RPMI8226 (cell line): ENCODE measurements at regions not wholly inside any gene's neighbourhood (a gene's known extent, or its start where the extent isn't known, plus 50 kb on each side); places are given as distances from the start of the nearest gene placed in this dataset.

Source experiments
- DNase-seq: peaks from one replicate; pipeline ENCODE4 v3.0.0-alpha.2; 2015

DNA sequence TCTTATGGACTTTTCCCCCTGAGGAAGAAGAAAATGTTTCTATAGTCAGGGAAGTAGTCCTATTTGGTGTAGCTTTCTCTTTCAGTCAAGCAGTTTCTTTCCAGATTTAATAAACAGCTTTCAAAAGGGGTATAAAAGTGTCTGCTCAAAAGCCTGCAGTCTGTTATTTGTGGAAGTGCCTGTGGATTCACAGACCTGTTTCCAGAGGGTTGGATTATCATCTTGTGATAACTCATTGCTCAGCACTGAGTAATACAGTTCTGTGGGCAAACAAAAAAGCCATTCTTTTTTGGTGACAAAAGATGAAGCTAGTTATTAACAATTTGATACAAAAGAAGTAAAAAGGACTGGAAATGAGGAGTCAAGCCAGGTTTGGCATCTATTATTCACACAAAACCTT, 358.2 kb upstream of the ID4 start:
- no peak for DNase-seq

DNA sequence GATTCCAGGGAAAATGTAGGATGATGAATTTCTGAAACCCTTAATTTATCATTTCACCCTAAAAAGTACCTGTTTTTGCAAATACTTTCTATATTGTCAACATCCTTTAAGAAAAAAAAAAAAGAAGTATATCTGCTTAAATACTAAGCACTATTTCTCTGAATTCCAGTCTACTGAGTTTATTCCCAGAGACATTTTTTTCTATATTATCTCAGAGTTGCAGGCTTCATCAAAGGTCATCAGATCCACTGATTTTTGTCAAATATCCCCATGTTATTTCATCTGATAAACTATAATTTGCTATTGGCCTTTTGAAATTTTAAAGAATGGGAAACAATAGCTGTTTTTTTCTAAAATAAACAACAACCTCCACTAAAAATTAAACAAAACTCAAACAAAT, 357.6 kb upstream of the ID4 start:
- no peak for DNase-seq

DNA sequence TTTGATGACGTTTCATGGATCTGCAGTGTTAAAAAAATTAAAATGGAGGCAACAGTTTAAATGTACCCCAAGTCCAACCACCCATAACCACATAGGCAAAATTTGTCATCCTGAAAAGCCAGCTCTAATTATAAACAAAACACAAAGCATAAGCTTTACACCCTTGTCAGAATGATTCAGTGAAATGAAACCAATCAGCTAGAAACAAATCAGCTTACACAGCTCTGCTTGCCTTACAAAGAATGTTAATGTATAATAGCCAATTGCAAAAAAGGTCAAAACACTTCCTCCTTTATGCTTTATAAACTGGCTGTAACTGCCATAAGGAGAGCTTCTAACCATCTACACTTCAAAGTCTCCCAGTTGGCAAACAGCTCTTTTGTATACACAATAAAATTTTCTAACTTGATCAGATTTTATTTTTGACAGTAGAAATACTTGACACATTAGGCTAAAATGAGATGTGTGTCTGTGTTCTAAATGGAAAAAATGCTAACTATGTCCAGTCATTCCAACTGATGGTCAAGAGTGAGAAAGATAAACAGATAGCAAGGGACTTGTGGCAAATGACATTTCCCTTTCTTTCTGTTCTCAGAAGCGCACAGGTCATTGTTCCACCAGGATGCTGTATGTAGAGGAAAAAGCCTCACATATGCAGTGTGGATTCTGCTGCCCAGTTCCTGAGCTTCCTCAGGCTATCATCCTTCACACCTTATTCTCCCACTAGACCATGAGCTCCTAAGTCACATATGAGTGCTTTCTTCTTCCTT, 344.3 kb upstream of the ID4 start:
- no peak for DNase-seq

DNA sequence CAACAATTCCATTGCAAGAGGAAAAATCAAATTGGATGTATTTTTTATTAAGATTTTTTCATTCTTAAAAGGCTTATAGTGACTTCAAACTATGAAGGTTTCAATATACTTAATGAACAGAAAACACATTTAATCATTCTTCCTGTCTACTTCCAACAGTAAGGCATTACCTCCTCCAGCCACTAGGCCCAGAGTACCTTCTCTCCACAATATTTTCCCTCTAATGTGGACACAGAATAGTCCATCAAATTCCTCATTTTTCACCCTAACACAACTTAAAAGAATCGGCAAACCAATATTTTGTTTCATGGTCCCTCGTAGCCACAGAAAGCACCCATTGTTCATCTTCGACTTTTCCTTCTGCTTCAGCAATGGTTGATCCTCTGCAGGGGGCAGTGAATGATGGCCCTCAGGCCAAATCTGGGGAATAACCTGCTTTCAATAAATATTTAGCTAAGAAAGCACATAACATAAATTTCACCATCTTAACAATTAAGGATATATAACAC, 335.4 kb upstream of the ID4 start:
- DNase-seq, result no peak

DNA sequence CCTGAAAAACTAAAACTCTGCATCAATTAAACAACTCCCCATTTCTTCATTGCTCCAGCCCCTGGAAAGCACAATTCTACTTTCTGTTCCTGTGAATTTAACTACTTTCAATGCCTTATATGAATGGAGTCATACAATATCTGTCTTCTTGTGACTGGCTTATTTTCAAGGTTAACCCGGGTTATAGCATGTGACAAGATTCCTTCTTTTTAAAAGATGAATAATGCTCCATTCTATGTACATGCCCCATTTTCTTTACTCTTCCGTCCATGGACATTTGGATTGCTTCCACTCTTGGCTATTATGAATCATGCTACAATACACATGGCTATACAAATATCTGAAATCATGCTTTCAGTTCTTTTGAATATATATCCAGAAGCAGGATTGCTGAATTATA, 334.9 kb upstream of the ID4 start:
- no peak for DNase-seq

DNA sequence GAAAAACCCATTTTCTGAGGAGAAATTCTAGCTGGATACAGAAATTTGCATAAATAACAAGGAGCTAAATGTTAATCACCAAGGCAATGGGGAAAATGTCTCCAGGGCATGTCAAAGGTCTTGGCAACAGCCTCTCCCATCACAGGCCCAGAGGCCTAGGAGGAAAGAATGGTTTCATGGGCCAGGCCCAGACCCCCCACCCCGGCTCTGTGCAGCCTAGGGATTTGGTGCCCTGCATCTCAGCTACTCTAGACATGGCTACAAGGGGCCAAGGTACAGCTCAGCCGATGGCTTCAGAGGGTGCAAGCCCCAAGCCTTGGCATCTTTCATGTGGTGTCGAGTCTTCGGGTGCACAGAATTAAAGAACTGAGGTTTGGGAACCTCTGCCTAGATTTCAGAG, 321.2 kb upstream of the ID4 start:
- DNase-seq, result no peak

DNA sequence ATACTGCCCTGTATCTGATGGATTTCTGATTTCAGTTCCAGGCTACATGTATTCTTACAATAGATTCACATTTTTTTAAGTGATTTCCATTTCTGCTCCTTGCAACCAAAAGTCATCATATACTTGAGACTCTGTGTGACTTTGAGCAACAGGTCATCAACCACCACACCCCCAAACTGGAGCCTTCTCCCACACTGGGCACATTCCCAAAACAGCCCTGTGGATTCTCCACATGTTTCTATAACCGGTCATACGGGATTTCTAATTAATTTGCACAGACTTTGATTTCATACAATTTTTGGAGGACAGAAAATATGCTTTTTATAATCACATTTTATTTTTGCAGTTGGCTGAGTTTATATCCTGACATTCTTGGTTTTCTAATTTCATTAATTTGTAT, 317.2 kb upstream of the ID4 start:
- DNase-seq, result no peak

DNA sequence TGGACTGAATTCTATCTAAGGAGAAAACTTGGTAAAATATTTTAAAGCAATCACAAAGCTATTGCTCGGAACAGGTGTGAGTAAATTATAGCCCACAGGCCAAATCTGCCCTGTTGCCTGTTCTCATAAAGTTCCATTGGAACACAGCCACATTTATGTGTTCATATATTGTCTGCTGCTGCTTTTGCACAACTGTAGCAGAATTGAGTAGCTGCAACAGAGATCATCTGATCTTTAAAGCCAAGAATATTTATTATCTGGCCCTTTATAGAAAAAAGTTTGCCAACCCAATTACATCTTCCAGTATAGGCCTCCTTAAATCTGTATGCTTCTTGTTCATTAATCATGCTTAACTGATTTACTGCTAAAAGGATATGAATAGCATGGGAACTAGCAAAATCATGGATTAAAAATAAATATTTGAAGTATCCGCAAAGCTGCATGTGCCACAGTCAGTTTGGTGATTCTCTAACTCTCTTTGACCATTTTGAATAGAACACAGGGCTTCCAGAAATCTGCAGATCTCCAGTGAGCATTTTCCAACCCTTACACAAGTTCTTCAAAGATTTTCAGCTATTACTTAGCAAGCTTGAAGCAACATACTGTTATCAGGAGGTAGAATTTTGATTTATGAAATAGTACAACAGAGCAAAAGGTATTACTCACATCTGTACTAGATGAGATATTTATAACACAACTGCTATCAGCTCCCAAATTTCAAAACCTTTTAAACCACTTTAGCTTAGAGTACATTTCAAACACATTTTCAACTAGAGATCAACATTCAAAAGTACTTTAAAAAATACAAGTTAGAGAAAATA, 312.6 kb upstream of the ID4 start:
- DNase-seq, result no peak

DNA sequence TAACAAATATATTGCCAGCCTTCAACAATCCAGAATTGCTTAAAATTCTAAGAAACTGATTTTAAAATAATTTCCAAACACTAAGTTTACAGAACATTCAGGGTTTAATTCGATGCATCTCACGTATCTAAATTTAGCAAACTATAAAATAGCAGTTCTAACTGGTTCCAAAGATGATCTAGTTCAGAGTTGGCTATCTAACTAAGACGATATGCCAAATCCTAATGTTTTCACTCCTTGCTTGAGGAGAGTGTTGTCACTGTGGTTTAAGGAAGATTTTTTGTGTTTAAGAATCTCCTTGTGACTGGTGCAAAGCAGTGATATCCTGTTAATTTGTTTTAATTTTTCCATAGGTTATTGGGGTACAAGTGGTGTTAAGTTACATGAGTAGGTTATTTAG, 311.5 kb upstream of the ID4 start:
- DNase-seq, result no peak

DNA sequence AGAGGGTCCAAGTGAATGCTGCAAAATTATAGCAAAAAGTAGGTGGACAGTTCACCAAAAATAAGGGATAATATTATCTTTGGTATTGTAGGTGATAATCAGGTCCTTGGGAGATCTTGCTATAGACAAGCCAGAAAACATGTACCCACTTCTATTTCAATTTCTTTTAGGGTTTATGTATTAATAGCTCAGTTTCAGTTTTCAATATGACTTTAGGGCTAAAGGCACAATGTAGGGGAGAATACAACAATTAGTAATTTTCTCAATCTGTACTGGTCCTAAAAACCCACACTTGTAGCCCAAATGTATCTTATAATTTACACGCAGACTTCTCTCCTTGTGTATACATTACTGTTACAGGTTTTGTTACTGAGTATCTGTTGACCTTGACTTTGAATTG, 307.0 kb upstream of the ID4 start:
- DNase-seq, result no peak

DNA sequence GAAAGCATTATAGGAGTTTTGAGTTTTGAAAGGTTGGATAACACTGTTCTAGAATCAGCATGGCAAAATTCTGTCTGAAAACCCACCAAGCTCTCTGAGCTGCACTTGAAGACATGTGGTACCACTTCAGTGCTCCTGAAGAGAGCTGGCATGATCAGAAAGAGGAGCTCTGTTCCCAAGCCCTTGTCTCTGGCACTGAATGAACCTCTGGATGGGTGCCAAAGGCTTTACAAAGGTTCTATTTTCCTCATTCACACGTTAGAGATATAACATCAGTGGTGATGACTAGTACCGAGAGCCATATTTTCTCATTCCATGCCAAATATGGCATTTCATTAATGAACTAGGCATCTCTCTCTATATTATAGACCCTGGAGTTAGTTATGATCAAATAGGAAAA, 301.8 kb upstream of the ID4 start:
- DNase-seq, result no peak

DNA sequence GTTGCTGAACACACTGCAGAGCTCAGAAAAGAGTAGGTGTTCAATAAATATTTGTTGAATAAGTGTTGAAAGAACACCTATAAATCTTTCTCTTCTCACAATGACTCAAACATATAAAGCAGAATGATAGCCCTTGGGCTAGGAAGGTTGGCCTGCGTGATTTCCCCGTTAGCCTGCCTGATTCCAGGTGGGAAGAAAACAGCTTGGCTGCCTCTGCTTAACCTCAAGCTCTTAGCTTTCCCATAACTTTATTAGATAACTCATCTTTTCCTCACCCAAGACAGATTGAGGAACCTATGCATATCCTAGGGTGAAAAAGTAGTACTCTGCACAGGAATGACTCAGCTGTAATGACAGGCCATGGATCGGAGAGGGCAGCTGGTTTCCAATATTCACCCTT, 300.3 kb upstream of the ID4 start:
- DNase-seq, result no peak

DNA sequence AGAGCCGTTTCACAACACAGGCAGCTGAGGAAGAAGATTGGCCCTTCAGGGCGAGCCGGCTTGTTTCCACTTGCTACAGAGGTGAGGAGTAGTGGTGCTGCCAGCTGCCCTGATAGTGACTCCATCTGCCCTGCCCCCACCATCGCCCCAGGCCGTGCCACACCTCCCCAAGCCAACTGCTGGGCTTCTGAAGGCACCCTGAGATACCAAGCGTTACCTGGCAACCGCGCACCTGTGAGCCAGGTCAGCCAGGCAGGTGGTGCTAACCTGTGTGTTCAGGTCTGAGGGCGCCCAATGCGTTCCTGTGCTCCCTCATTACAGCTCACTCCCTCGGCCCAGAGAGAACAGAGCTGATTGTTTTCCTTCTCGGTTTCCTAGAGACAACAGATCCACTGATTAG, 299.1 kb upstream of the ID4 start:
- DNase-seq, result peak; percentile 77

DNA sequence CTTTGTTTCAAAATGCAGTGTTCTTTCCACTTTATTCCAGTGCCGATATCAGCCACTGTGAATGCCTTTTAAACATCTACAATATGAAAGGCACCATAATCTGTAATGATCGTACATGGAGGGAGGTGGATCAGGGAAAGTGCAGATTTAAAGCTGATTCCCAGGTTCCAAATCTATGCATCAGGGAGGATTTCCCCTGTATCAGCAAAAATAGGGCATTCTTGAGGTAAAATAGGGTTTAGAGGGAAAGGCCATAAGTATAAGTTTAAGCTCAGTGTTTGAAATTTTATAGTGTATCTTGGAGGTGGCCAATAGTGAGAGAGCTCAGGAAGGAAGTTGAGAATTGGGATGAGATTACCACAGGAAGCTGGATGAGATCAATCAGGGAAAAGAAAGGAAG, 289.7 kb upstream of the ID4 start:
- no peak for DNase-seq

DNA sequence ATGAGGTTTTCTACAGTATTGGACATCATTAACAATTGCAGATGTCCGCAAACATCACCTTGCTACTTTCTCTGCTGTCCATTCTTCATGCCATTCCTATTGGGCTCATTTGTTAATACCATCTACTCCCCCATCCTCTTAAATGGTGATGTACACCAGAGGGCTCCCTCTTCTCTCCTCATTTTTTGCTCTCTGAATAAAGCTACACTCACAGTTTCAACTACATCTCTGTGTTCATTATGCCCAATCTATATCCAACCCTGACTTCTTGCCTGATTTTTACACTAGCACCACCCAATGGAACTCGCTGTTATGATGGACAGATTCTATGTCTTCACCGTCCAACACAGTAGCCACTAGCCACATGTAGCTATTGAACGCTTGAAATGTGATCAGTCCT, 288.1 kb upstream of the ID4 start:
- no peak for DNase-seq

DNA sequence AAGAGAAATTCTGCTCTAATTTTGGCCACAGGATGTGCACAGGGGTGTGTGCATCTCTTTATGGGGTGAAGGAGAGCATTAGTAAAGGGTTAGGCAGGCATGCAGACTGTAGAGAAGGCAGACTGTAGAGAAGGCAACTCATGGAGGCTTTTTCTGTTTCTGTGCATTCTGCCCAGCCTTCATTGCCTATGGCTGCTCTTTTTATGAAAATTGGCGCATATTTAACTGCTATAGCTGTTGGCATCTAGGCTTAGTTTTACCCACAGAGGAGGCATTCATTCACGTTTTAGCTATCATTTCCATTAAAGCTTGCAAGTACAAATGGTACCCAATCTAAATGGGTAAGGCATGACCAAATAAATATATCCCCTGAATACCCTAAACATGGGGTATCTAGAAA, 286.8 kb upstream of the ID4 start:
- DNase-seq, result no peak

DNA sequence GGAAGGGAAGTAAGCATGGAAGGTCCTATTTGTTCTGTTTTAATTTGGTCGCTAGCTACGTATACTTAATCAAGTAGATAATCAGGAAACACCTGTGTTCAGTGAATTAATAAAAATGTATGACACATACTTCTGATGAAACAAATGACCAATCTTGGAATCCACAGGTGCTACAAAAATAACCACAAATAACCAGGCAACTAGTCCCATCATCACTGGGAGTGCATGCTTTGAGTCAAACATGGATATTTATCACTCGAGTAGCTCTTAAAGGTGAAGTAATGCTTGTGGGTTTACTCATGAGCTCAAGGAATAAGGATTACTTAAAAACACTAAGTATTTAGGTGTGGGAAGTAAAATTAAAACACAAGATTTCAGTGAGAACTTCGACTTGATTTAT, 285.6 kb upstream of the ID4 start:
- DNase-seq, result no peak

DNA sequence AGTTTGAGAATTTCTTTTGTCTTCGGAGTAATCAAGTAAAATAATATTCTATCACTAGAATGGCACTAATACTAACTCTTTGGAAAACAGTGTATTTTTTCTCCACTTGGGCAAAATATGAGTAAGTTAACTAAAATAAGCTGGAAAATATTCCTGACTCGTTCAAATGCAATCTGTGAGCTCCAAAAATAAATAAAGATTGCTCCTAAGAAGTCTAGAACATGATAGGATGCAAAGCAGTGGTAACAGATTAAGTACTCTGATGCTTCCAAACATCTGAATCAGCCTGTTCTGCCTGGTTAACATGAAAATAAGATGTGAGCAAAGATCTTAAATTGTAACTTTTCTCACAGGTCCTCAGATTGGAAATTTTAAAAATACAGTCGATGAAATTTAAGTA, 285.1 kb upstream of the ID4 start:
- DNase-seq, result no peak

DNA sequence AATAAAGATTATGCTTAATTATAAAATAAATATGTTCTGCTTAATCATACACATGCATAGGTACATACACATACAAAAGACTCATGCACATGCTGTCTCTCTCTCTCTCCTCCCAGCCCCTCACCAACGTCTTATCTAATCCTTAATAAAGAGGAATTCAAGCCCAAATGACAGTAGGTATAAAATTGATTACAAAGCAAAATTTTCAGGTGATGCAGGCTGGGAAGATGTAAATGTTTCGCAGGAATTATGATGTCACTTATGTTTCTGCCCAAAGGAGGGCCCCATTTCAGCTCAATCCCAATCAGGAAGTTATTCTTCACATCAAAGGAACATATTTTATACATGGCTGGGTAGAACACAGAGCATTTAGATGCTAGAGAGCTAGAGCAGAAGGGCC, 284.6 kb upstream of the ID4 start:
- DNase-seq, result no peak

DNA sequence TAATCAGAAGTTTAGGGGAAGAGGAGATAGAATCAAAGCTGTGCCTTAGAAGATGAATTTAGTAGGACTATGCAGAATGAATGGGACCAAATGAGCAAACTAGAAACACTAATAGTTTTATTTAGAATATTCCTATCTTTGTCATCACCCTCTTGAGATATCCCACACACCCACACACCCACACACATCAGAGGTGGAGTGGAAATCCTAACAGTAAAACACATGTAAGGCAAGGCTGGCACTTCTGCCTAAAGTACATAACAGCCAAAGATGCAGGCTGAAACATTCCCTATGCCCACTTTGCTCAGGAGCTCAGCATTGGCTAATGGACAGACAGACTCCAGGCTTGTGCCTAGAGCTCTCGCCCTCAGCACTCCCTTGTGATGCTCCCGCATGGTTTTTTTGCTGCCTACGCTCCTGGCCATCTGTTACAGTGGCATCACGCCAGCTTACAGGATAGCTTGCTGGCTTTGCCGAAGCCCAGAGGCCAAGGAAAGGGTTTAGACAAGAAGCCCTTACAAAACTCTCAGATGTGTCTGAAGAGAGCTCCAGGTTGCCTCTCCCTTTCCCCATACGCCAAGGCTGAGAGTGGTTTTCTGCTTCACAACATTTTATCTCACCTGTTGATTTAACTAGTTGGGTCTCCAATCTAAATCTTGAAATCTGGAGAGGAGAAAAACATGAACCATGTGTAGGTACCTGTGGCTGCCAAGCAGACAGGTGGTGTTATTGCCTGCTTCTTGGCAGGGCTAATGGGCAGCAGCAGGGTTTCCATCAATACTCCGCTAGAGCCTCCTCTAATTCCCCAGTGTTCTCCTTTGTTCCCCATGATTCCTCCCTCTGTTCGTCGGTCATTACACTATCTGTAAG, 282.6 kb upstream of the ID4 start:
- DNase-seq, result peak; percentile 72

DNA sequence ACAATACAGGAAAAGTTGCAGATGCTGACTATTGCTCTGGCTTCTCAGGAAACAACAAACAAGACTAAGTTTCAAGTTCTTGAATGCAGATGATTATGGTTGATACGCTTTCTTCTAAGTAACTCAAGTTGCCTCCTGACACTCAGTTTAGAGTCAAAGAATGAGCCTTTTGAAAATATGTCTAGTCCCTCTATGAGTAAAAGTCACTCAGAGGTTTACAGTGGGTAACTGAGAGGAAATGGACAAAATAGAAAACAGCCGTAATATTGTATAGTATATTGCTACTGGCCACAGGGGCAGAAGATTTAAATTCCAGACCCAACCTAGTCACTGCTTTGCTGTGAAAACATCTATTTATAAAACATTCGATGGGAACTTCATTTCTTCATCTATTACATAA, 280.0 kb upstream of the ID4 start:
- DNase-seq, result no peak

DNA sequence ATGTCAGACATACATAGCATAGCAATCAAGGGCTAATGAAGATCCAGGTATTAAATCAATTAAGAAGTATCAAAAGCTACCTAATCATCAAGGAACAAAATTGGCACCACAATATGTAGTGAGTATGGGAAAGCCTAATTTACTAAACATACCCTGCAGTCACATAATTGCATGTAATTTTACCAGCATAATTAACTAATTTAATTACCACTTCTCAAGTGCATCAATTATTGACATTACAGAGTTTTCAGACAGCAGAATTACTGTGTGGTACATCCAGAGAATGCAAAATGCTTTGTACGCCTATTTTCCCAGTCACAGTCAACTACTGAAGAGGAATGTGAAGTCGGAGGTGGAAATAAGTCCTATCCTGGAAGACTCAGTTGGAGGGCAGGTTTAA, 279.0 kb upstream of the ID4 start:
- DNase-seq, result no peak

DNA sequence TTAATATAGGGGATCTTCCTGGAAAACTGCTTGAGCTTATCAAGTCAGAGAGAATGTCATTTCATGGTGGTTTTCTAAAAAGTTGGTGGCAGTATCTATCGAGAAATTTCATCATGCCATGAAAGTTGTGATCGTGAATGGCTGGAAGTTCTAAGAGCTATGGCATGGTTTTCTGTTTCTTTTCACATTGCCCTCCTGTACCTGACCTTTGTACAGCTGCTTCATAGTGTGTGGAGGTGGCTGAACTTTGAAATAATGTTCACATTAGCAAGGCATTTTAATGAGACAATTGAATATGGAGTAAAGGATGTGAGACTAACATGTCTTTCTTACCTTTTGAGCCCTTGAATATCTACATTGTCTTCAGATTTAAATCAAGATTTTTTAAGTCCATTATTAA, 278.2 kb upstream of the ID4 start:
- no peak for DNase-seq

DNA sequence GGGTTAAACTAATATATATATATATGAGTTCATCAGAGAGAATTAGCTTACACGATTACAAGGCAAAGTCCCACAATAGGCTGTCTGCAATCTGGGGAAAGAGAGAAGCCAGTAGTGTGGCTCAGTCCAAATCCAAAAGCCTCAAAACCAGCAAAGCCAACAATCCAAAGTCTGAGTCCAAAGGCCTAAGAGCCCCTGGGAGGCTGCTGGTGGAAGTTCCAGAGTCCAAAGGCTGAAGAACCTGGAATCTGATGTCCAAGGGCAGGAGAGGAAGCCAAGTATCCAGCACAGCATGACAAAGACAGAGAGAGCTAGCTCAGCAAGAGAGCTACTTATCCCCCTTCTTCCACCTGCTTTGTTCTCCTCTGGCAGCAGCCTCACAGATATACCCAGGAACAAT, 274.7 kb upstream of the ID4 start:
- DNase-seq, result no peak
